ENCODE measurements at regions not wholly inside any gene's neighbourhood (a gene's known extent, or its start where the extent isn't known, plus 50 kb on each side); places are given as distances from the start of the nearest gene placed in this dataset.

GRCh38 chr16:35533683-35534082, 2074.3 kb downstream of the TP53TG3F start (continued):
- no peak for TF ChIP-seq DMBX1 (CRISPR knock-in tag; IDR thresholded peaks at IDR 0.05; ENCODE audit: borderline replicate concordance)
- no peak for TF ChIP-seq REST (IDR thresholded peaks at IDR 0.05; ENCODE audit: borderline replicate concordance)
- TF ChIP-seq REST (CRISPR knock-in tag; IDR thresholded peaks at IDR 0.05; ENCODE audit: low read depth): no peak
- no peak for TF ChIP-seq ZNF384 (IDR thresholded peaks at IDR 0.05; ENCODE audit: low read depth, low read length)
- no peak for TF ChIP-seq POLR2AphosphoS5 (IDR thresholded peaks at IDR 0.05; ENCODE audit: control insufficient read depth, insufficient read depth, low read depth, low read length)
- TF ChIP-seq NCOR1 (IDR thresholded peaks at IDR 0.05): no peak
- TF ChIP-seq ATF6 (CRISPR knock-in tag; IDR thresholded peaks at IDR 0.05): no peak
- no peak for TF ChIP-seq RBM14 (IDR thresholded peaks at IDR 0.05; ENCODE audit: borderline replicate concordance, insufficient read depth, low read depth, low read length)
- no peak for TF ChIP-seq GABPB1 (CRISPR knock-in tag; IDR thresholded peaks at IDR 0.05)
- no peak for TF ChIP-seq ZNF518B (CRISPR knock-in tag; IDR thresholded peaks at IDR 0.05)
- TF ChIP-seq DIDO1 (tag; IDR thresholded peaks at IDR 0.05; ENCODE audit: low read depth): no peak
- TF ChIP-seq HIVEP1 (CRISPR knock-in tag; IDR thresholded peaks at IDR 0.05): no peak
- no peak for TF ChIP-seq ZNF3 (CRISPR knock-in tag; IDR thresholded peaks at IDR 0.05)
- no peak for TF ChIP-seq THRA (IDR thresholded peaks at IDR 0.05)
- no peak for TF ChIP-seq TBP (optimal IDR thresholded peaks at IDR 0.05; ENCODE audit: low read depth, low read length)

Measured in K562 (cell line).